NCI-H2227 (cell line): ENCODE measurements at regions not wholly inside any gene's neighbourhood (a gene's known extent, or its start where the extent isn't known, plus 50 kb on each side); places are given as distances from the start of the nearest gene placed in this dataset.

ENCODE experiments used
- DNase-seq: peaks from one replicate; lab custom pipeline; 2025; ENCODE audit not compliant: unreplicated experiment; lab: John Stamatoyannopoulos, UW

DNA sequence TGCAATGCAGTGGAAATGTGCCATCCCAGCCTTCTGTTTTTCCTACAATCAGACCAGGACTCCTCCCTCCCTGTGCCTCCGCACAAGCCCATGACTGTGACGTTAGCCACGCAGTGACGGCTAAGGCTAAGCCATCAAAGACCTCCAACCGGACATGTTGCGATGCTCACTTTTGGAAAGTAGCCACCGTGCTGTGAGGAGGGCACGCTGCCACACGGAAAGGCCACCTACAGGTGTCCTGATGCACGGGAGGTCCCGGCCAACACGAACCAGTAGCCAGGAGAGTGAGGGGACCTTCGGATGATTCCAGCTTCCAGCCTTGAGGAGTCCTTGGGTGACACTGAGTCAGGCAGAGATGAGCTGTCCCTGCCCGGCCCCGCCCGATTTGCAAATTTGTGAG lies 53.9 kb downstream of the FOXL1 start:
- no peak for DNase-seq

DNA sequence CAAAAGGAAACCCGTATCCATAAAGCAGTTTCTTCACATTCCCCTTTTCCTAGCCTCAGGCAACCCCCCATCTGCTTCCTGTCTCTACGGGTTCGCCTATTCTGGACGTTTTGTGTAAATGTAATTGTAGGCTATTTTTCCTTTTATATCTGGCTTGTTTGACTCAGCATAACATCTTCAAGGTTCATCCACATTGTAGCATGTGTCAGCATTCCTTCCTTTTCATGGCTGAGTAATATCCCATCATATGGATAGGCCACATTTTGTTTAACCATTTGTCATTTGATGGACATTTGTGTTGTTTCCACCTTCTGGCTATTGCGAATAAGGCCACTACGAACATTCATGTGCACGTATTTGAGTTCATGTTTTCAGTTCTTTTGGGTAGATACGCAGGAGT lies 54.6 kb downstream of the FOXL1 start:
- no peak for DNase-seq

DNA sequence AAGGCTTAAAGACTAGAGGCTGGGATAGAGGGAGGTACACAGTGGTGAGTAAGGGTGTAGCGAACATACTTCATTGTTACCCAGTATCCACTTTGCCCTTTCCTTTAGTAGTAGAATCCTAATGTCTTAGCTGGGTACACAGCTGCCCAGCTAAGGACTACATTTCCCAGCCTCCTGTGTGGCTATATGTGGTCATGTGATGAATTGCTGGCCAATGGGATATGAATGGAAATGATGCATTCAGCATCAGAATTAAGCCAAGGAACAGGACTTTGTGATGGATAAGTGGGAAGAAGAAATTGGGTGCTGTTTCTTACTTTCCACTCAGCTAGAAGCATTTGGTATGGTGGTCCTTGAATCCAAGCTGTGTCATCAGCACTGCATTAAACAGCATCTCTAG lies 55.9 kb downstream of the FOXL1 start:
- DNase-seq, result no peak

DNA sequence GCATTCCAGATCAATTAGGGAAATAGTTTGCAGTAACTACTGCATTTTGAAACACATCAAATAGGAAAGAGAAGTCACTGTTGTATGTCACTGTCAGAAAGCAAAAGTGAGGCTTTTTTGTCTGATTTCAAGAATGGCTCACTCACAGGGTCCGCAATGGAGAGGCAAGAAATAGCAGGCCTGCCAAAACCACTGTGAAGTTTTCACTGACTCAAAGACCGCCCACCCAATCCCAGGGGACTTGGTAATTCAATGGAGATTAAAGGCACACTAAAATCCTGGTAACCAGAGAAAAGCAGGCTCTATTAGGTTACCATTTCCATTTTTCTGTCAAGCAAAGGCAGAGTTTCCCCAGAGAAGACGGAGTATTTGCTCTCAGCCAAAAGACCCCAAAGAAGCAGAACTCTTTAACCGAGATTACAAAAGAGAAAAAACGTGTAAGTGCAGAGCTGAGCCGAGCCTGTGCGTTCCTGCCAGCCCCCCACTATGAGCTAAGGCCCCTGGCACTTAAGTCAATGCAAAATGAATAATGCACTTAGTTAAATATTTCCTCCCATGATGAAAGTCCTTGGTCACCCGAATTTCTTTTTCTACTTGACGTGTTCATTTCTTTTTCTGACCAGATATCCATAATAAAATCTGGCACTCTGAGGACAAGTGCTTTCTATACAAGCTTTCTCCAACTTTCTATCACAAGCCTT lies 57.0 kb downstream of the FOXL1 start:
- DNase-seq, result no peak

DNA sequence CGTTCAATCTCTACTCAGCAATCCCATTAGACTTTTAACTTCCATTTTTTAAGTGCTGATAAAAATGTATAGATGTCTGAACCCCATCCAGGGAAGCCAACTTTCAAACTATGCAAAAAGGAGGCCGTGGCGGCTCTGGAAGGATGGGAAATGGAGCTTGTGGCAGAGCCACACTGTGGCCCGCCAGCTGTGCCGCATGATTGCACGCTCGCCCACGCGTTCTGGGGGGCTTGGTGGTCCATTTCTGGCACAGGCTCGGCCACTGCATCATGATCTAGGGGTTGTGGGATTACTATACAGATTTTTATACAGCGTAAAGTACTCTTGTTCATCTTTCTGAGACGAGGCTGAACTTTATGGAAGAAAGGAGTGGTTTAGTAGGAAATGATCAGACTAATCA lies 57.6 kb downstream of the FOXL1 start:
- DNase-seq, result no peak

DNA sequence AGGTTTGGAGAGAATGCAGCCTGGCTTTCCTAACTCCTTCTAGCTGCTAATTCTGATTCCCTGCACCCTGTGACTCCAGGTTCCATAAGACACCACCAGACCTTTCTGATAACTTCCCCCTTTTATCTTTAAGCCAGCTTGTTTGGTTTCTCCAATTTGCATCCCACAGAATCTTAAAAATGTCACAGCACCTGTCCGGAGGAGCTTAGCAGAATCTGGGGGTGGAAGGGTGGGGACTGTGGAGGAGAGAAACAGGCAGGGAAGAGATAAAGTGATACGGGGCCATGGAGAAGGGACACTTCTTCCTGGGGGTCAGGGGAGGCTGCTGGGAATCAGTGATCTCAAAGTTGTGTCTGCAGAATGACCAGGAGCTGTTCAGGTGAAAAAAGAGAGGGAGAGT lies 59.4 kb downstream of the FOXL1 start:
- no peak for DNase-seq

DNA sequence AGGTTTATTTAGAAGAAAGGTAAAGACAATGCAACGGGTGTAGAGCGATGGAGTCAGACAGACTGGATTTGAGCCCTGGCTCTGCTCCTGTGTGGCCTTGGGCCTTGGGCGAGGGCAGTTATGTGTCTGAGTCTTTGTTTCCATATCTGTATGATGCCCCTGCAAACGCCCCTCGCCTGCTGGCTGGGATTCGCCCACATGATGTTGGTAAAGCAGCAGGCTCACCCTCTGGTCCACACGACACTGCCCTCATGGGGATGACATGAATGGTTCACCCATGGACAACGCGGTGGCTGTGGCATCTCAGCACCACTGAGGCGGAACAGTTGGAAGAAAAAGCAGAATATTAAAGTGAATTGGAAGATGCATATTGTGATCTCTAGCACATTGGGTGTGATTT lies 60.3 kb downstream of the FOXL1 start:
- no peak for DNase-seq

DNA sequence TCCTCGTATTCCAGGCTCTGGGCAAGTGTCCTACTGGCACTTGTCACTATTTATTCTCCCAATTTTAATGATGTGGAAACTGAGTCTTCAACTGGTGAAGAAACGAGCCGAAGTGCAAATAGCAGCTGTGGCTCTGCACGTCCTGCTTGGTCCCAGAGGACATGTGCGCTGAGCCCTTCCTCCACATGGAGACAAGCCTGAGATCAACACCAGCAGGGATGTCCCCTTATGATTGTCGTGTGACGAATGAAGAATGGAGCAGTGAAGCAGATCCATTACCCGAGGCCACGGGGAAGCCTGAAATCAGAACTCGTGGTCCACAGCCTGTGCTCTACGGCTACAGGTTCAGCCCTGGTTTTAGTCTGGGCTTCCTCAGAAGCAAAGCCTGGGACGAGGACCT lies 61.0 kb downstream of the FOXL1 start:
- no peak for DNase-seq

DNA sequence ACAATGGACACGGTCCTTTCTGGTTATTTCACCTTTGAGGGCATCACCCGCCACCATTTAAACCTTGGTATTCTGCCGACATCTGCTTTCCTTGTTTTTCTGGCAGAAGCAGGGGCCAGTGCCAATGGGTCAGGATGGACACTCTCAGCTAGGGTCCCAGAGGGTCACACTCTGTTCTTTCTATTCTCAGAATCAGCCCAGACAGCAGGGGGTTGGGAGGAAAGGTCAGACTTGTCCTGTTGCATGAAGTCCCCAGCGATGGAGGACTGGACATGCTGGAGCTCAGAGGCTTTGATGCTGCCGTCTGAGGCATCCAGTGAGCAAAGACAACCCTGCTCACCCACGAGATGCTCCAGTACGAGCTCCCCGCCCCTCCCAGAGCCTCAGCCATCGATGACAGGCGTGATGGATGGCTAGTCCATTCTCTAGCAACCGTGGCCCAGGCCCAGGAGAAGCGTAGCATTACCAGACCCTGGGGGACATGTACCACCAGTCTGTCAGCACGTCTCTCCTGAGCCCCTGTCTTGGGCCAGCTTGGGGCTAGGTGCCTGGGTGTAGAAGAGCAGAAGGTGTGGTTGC lies 62.0 kb downstream of the FOXL1 start:
- no peak for DNase-seq

DNA sequence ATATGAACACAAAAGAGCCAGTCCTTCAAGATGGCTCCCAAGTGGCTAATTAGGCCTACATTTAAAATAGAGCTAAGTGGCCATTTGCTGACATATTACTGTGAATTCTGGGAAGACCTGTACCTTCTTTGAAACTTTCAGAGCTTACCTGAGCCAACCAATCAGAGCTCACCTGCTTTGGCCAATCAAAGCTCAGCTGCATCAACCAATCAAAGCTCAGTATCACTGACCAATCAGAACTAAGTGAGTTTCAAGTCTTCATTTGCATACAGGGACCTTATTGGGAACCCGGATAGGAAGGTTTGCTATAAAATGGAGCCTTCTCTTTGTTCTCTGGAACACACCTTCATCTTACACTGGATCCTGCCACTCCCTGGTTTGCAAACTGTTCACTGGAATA lies 63.7 kb downstream of the FOXL1 start:
- no peak for DNase-seq

DNA sequence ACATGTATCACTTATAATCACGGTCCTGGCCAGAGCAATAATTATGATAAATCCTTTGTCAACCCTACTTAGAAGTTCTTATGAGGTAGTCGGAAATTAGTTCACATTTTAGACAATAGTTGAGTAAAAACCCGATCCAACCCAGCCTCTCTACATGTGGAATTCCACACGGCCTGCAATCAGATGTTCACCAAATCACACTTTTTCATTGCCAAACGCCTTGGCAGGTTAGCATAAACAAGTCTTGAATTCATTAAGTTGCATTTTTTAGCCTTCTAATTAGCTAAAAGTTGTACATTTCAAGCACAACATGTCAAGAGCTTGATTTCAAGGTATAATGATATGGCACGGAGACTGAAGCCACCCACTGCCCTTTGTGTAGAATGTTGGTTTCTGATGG lies 65.3 kb downstream of the FOXL1 start:
- DNase-seq, result no peak

DNA sequence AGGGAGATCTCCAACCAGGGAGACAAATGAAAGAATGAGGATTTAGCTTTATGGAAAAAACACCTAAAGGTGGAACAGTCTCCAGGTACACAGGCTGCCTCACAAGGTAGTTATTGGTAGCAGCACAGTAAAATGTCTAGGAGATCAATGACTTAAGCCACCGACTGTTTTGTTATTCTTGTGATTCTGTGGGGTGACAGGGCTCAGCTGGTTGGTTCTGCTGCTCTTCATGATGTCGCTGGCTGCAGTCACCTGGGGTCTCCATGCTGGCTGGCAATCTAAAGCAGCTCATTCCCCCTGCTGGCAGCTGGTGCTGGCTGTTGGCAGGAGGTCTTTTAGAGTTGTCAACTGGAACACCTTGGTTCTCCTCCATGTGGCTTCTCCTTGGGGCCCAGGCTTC lies 69.2 kb downstream of the FOXL1 start:
- no peak for DNase-seq

DNA sequence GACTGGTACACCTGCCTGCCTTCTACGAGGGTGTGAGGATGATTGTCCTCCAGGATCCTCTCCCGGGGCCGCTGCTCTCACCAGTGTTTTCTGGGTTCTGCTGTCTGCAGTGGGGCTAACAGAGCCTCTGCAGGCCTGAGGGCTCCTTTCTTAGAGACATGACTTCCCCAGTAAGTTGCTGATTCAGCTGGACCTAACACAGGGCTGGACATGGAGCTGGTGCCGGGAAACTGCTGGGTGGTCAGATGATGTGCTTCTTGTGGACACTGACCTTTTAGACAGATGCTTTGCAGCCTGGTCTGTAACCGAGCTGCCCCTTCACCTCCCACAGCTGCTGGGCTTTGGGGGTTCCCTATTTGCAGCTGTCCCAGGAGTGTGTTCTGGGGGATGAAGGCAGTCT lies 71.5 kb downstream of the FOXL1 start:
- no peak for DNase-seq

DNA sequence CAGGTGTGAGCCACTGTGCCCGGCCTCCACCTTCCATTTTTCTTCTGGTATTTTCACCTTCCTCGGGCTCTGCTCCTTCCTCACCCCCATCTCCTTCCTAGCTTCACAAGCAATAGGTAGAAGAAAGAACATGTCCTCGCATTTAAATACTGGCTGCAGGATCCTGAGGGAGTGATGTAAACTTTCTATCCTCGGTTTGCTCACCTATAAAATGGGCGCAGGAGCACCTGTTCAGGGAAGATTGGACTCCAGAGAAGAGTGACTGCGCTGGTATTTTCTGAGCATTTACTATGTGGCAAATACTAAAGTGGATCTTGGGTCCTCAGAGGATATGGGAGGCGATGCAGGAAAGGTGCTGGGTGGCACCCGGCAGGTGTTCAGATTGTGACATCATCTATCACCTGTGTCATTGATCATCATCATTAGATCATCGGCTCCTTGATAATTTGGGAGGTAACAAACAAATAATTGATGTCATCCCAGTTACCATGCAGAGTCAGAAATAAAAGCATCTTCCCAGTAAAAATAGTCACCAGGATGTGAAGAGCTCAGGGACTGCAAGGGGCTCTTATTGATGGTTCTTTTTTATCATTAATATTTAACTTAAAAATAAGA lies 72.8 kb downstream of the FOXL1 start:
- DNase-seq, result no peak

DNA sequence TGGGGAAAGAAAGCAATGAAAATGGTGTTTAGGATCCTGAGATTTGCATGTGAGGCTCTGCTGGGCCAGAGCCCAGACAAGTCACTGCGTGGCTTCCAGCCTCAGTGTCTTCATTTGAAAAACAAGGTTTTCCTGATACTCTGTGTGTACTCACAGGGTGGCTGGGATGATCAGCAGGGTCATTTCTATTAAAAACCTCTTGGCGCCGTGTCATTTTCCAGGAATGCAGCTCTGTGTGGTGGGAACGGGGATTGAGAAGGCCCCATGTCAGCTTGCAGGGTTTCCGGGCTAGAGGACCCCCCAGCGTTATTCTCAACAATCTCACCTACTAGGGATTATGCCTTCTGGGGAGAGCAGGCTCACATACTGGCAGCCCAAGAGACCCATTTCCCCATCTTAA lies 73.5 kb downstream of the FOXL1 start:
- DNase-seq, result no peak

DNA sequence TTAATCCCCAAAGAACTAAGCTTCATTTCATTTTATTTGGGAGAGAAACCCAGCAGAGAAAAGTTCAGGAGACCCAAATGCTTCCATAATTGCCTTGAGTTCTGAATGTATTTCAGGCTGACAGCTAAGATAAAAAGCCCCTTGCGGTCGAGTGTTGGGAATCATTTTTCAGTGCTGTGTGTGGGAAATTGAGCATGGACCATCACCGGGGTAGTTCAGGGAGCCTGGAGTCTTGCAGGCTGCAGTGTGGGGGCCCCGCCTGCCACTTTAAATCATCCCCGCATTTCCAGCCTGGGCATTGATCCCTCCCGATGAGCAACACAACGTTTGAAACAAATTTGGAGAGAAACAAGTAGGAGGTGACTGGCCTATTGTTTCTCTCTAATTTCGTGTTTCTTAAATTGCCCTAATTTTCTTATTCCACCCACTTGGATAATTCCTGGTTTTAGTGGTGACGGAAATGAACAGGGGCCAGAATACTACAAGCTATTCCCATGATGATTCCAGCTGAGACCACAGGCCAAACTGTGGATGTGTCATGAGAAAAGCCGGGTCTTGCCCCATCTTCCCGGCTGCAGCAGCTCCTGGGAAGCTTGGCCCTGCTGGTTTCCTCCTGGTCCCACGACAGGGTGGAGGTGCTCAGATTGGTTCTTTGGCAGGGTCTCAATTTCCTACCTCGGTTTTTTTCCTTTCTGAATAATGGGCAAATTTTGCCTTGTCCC lies 75.1 kb downstream of the FOXL1 start:
- no peak for DNase-seq

DNA sequence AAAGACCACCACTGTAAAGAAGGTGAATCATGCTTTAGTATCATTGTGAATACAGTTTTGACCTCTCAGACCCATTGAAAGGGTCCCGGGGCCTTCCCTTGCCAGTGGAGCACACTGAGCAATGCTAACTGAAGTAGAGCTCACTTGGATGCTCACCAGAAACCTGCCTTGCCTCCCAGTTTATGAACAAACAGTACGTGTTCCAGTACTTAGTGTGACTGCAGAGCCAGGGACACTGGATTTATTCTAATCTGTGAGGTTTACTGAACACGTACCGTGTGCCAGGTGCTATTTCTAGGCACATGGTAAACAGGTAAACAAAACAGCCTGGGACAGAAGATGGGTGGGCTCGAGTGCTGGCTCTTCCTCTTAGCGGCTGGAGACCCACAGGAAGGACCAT lies 79.6 kb downstream of the FOXL1 start:
- DNase-seq, result no peak

DNA sequence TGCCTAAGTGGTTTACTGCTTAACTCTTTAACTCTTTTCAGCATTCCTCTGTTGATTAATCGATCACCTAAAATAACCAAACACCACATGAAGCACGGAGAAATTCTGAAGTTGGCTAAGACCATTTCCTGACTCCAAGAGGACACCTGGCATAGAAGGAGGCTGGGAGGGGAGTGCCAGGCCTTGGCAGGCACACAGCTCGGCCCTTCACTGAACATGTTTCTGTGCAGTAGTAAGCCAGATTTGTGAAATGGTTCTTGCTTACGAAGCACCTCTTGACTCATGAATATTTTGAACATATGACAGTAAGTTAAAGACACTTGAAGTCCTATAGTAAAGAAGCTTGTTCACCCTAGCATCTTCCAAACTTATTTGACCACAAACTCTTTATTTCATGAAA lies 82.3 kb downstream of the FOXL1 start:
- DNase-seq, result no peak

DNA sequence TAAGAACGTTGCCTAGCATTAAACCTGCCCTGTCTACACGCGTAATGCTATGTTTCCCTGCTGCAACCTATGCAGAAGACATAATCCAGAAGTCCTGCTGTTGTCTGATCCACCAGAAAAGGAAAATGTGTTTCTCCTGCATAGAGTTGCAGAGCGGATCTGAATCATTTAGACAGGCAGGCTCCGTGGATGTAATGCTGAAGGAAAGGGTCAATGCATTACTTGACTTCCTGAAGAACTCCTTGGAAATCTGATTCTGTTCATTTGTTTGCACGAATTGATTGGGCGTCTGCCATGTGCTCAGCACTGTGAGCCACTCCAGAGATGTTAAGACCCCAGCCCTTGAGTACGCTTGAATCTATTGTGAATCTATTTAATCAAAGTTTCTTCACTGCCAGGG lies 83.4 kb downstream of the FOXL1 start:
- DNase-seq, result no peak

DNA sequence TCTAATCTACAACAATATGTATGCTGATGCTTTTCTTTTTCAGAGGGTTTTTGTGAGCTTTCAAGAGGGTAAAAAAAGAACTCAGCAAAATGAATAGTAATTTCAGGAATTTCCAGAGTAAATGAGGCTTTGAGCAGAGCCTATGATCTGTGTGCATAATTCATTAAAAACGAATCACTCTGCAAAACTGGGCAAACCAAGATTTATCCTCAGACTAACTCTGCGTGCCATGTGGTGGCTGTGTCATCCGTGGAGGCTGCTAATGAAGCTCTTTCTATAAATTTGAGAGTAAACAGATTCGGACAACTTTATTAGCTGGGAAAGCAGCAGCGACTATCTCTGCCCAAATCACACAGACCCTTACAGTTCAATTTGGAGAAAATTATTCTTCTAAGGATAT lies 83.8 kb downstream of the FOXL1 start:
- no peak for DNase-seq

DNA sequence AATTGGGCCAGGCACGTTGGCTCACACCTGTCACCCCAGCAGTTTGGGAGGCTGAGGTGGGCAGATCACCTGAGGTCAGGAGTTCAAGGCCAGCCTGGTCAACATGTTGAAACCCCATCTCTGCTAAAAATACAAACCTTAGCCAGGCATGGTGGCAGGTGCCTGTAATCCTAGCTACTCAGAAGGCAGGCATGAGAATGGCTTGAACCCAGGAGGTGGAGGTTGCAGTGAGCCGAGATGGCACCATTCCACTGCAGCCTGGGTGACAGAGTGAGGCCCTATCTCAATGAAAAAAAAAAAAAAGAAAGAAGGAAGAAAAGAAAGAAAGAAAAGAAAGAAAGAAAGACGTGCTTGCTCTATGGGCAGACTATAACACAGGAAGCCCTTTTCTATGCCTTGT lies 84.4 kb downstream of the FOXL1 start:
- DNase-seq, result no peak
